Astrocyte (in vitro differentiated cells and primary cell): ENCODE measurements at regions not wholly inside any gene's neighbourhood (a gene's known extent, or its start where the extent isn't known, plus 50 kb on each side); places are given as distances from the start of the nearest gene placed in this dataset.

Experiments used
- DNase-seq: peaks from one replicate; pipeline ENCODE4 v3.0.0-alpha.2; 2010; ENCODE audit warnings: low read depth
- FAIRE-seq: peaks from 2 replicates; lab custom pipeline; 2011; peaks lifted over from hg19 to GRCh38; lab: Jason Lieb, UNC
- H2AFZ ChIP-seq: 2 replicates; pipeline ENCODE4 v1.6.0; 2012; ENCODE audit warnings: low read depth, low read length, inconsistent platforms
- H3K27ac ChIP-seq: 2 replicates; pipeline ENCODE4 v1.5.1; 2011; ENCODE audit warnings: low read depth, low read length, inconsistent platforms
- H3K27me3 ChIP-seq: 2 replicates; pipeline ENCODE4 v1.6.0; 2011; ENCODE audit warnings: low read length, inconsistent platforms; ENCODE audit not compliant: insufficient read depth
- H3K36me3 ChIP-seq: 2 replicates; pipeline ENCODE4 v1.5.1; 2011; ENCODE audit warnings: low read length, inconsistent platforms; ENCODE audit not compliant: insufficient read depth
- H3K4me1 ChIP-seq: 2 replicates; pipeline ENCODE4 v1.5.1; 2011; ENCODE audit warnings: low read length, inconsistent platforms; ENCODE audit not compliant: insufficient read depth
- H3K4me2 ChIP-seq: 2 replicates; pipeline ENCODE4 v1.6.0; 2012; ENCODE audit warnings: low read length, inconsistent platforms
- H3K4me3 ChIP-seq: 2 replicates; pipeline ENCODE4 v1.5.1; 2011; ENCODE audit warnings: low read depth, mild to moderate bottlenecking, low read length, inconsistent platforms; ENCODE audit not compliant: insufficient read depth
- H3K79me2 ChIP-seq: 2 replicates; pipeline ENCODE4 v1.6.0; 2012; ENCODE audit warnings: mild to moderate bottlenecking, low read length, inconsistent platforms; ENCODE audit not compliant: insufficient read depth
- H3K9ac ChIP-seq: 2 replicates; pipeline ENCODE4 v1.6.0; 2012; ENCODE audit warnings: mild to moderate bottlenecking, low read length, inconsistent platforms
- H3K9me3 ChIP-seq: 2 replicates; pipeline ENCODE4 v1.5.1; 2012; ENCODE audit warnings: low read depth, mild to moderate bottlenecking, low read length, inconsistent platforms; ENCODE audit not compliant: insufficient read depth
- H4K20me1 ChIP-seq: 2 replicates; pipeline ENCODE4 v1.6.0; 2012; ENCODE audit warnings: low read length, inconsistent platforms; ENCODE audit not compliant: insufficient read depth
- H3K27ac Mint-ChIP-seq: one replicate; pipeline ENCODE4 v1.8.0; 2021; ENCODE audit warnings: mild to moderate bottlenecking, mixed read lengths; ENCODE audit not compliant: unreplicated experiment
- H3K27me3 Mint-ChIP-seq: one replicate; pipeline ENCODE4 v1.8.0; 2021; ENCODE audit warnings: low read depth, mixed read lengths; ENCODE audit not compliant: unreplicated experiment
- H3K36me3 Mint-ChIP-seq: one replicate; pipeline ENCODE4 v1.8.0; 2021; ENCODE audit warnings: low read depth, mixed read lengths; ENCODE audit not compliant: unreplicated experiment
- H3K4me1 Mint-ChIP-seq: one replicate; pipeline ENCODE4 v1.8.0; 2021; ENCODE audit warnings: low read depth, mixed read lengths; ENCODE audit not compliant: unreplicated experiment
- H3K4me3 Mint-ChIP-seq: one replicate; pipeline ENCODE4 v1.8.0; 2021; ENCODE audit warnings: mild to moderate bottlenecking, moderate library complexity, mixed read lengths; ENCODE audit not compliant: unreplicated experiment
- H3K9me3 Mint-ChIP-seq: one replicate; pipeline ENCODE4 v1.8.0; 2021; ENCODE audit warnings: mild to moderate bottlenecking, mixed read lengths; ENCODE audit not compliant: unreplicated experiment
- EZH2 ChIP-seq: IDR thresholded peaks from 2 replicates; pipeline ENCODE4 v1.6.1; 2012; ENCODE audit warnings: mild to moderate bottlenecking, low read length, inconsistent platforms; ENCODE audit not compliant: insufficient read depth
- TF ChIP-seq, protein P1 (sequence below): IDR thresholded peaks from 2 replicates; pipeline ENCODE4 v1.5.1; 2011; ENCODE audit warnings: low read depth, mild to moderate bottlenecking, inconsistent platforms, low read length, moderate library complexity; ENCODE audit not compliant: insufficient read depth

DNA sequence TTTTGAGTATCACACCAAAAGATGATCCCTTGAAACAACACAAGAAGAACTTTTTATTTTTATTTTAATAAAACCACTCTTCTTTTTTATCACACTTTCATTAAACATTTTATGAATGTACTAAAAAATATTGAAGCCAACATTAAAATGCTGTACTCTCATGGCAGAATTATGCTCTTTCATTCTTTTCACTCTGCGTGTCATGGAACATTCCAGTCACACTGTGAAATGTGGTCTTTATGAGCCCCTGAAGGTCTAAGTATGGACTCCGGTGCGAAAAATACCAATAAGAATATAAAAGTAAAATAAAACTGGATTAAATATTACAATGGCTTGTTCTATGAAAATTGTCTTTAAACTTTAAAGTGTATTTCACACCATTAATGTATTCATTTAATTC lies 148.4 kb downstream of the TMEM26 start:
- no peak overlapping the region for H3K4me3 ChIP-seq
- no peak for TF ChIP-seq EZH2
- TF ChIP-seq, protein P1, sequence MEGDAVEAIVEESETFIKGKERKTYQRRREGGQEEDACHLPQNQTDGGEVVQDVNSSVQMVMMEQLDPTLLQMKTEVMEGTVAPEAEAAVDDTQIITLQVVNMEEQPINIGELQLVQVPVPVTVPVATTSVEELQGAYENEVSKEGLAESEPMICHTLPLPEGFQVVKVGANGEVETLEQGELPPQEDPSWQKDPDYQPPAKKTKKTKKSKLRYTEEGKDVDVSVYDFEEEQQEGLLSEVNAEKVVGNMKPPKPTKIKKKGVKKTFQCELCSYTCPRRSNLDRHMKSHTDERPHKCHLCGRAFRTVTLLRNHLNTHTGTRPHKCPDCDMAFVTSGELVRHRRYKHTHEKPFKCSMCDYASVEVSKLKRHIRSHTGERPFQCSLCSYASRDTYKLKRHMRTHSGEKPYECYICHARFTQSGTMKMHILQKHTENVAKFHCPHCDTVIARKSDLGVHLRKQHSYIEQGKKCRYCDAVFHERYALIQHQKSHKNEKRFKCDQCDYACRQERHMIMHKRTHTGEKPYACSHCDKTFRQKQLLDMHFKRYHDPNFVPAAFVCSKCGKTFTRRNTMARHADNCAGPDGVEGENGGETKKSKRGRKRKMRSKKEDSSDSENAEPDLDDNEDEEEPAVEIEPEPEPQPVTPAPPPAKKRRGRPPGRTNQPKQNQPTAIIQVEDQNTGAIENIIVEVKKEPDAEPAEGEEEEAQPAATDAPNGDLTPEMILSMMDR, result no peak
- H3K4me1 ChIP-seq, result no peaks in the 10 kb centered on the region
- Mint-ChIP-seq H3K27ac (no peak overlapping the region), H3K36me3 (no peaks in the 10 kb centered on the region), H3K4me1 (no peaks in the 10 kb centered on the region), H3K9me3 (peaks cover 2% of the 10 kb centered on the region), H3K27me3 (no peaks in the 10 kb centered on the region), H3K4me3 (no peak overlapping the region)
- no peak overlapping the region for H3K27ac ChIP-seq
- H3K27me3 ChIP-seq, result no peaks in the 10 kb centered on the region
- DNase-seq (peak; percentile 26), FAIRE-seq (no peak)
- H3K36me3 ChIP-seq, result no peaks in the 10 kb centered on the region
- no peak overlapping the region for H3K4me2 ChIP-seq
- no peaks in the 10 kb centered on the region for H3K9me3 ChIP-seq
- no peaks in the 10 kb centered on the region for H3K79me2 ChIP-seq
- no peaks in the 10 kb centered on the region for H4K20me1 ChIP-seq
- no peak overlapping the region for H3K9ac ChIP-seq
- no peak overlapping the region for H2AFZ ChIP-seq

DNA sequence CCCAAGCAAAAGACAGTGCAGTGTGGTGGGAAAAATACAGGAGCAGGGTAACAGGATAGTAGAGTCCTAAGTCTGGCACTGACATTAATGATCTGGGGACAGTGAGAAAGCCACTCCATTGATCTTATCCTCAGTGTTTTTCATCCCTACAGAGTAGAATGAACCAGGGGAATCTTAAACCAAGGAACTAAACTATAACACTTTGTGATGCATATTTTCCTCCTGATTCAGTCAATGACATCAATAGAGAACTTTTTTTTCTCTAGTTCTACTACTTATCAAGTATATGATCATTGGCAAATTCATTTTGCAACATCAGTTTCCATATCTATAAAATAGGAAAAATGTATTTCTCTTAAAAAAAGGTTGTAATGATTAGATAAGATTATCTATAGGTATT lies 151.1 kb downstream of the TMEM26 start:
- H4K20me1 ChIP-seq, result no peaks in the 10 kb centered on the region
- no peak overlapping the region for H3K4me3 ChIP-seq
- H3K27me3 ChIP-seq, result no peaks in the 10 kb centered on the region
- no peaks in the 10 kb centered on the region for H3K79me2 ChIP-seq
- H3K4me2 ChIP-seq, result no peak overlapping the region
- no peaks in the 10 kb centered on the region for H3K36me3 ChIP-seq
- DNase-seq (peak; percentile 27), FAIRE-seq (no peak)
- H3K4me1 ChIP-seq, result no peaks in the 10 kb centered on the region
- H3K9ac ChIP-seq, result no peak overlapping the region
- TF ChIP-seq, protein P1, result no peak
- no peak for TF ChIP-seq EZH2
- no peak overlapping the region for H3K27ac ChIP-seq
- no peak overlapping the region for H2AFZ ChIP-seq
- Mint-ChIP-seq H3K9me3 (peaks cover 2% of the 10 kb centered on the region), H3K27me3 (no peaks in the 10 kb centered on the region), H3K36me3 (no peaks in the 10 kb centered on the region), H3K4me1 (no peaks in the 10 kb centered on the region), H3K27ac (no peak overlapping the region), H3K4me3 (no peak overlapping the region)
- H3K9me3 ChIP-seq, result peaks cover 2% of the 10 kb centered on the region

GRCh38 chr10:61301575-61301974 lies 151.6 kb downstream of the TMEM26 start:
- Histone ChIP-seq H4K20me1 (no peaks in the 10 kb centered on the region), H3K9ac (no peak overlapping the region), H3K79me2 (no peaks in the 10 kb centered on the region), H3K4me3 (no peak overlapping the region), H2AFZ (no peak overlapping the region), H3K27me3 (no peaks in the 10 kb centered on the region), H3K4me1 (no peaks in the 10 kb centered on the region), H3K27ac (no peak overlapping the region), H3K36me3 (no peaks in the 10 kb centered on the region), H3K4me2 (no peak overlapping the region), H3K9me3 (peaks cover 2% of the 10 kb centered on the region)
- Mint-ChIP-seq H3K27ac (no peak overlapping the region), H3K36me3 (no peaks in the 10 kb centered on the region), H3K9me3 (peaks cover 2% of the 10 kb centered on the region), H3K4me3 (no peak overlapping the region), H3K27me3 (no peaks in the 10 kb centered on the region), H3K4me1 (no peaks in the 10 kb centered on the region)
- FAIRE-seq, result no peak
- peak; percentile 32 for DNase-seq
- TF ChIP-seq, protein P1, result no peak
- TF ChIP-seq EZH2, result no peak
